Caco-2 (cell line): ENCODE measurements at regions not wholly inside any gene's neighbourhood (a gene's known extent, or its start where the extent isn't known, plus 50 kb on each side); places are given as distances from the start of the nearest gene placed in this dataset.

Experiments
- BruUV-seq: library from RNA; stranded (reverse); fragments of 400-500 nt; replicated peaks from 2 replicates; lab custom pipeline; 2021; lab: Mats Ljungman, UMichigan
- CTCF ChIA-PET: fragments of 300-600 bp; sonication (Branson Sonifier 250); formaldehyde crosslinking; loops from one replicate; lab custom pipeline; 2022; ENCODE audit warnings: antibody characterized with exemption; lab: Charles Lee
- POLR2A ChIA-PET: fragments of 300-600 bp; sonication (Branson Sonifier 250); formaldehyde crosslinking; loops from one replicate; lab custom pipeline; 2022; ENCODE audit warnings: antibody characterized with exemption; lab: Charles Lee
- DNase-seq, 2 experiments: peaks; one replicate each; pipeline versions ENCODE4 v3.0.0 to v3.0.0-alpha.2; 2020 to 2022
- H3K27me3 ChIP-seq: replicated peaks from 2 replicates; pipeline ENCODE4 v1.6.0; 2011; ENCODE audit warnings: low read length; ENCODE audit not compliant: control insufficient read depth, insufficient read depth
- H3K36me3 ChIP-seq: 2 replicates; pipeline ENCODE4 v1.5.1; 2011; ENCODE audit warnings: low read length; ENCODE audit not compliant: control insufficient read depth, insufficient read depth
- H3K4me1 ChIP-seq: fragments of 250-450 bp; sonication (Bioruptor Pico); 2 replicates; pipeline ENCODE4 v1.5.1; 2020; ENCODE audit warnings: mild to moderate bottlenecking
- H3K4me3 ChIP-seq: 2 replicates; pipeline ENCODE4 v1.5.1; 2011; ENCODE audit warnings: low read depth, mild to moderate bottlenecking, control low read depth, low read length
- H3K9me3 ChIP-seq: fragments of 250-450 bp; sonication (Bioruptor Pico); 2 replicates; pipeline ENCODE4 v1.5.1; 2020; ENCODE audit warnings: mild to moderate bottlenecking, moderate library complexity
- H3K27ac Mint-ChIP-seq: one replicate; pipeline ENCODE4 v1.8.0; 2022; ENCODE audit warnings: mixed read lengths; ENCODE audit not compliant: unreplicated experiment
- H3K27me3 Mint-ChIP-seq: one replicate; pipeline ENCODE4 v1.8.0; 2022; ENCODE audit warnings: mixed read lengths; ENCODE audit not compliant: insufficient read depth, unreplicated experiment
- H3K36me3 Mint-ChIP-seq: one replicate; pipeline ENCODE4 v1.8.0; 2022; ENCODE audit warnings: mild to moderate bottlenecking, mixed read lengths; ENCODE audit not compliant: insufficient read depth, unreplicated experiment
- H3K4me1 Mint-ChIP-seq: one replicate; pipeline ENCODE4 v1.8.0; 2022; ENCODE audit warnings: low read depth, mixed read lengths; ENCODE audit not compliant: unreplicated experiment
- H3K4me3 Mint-ChIP-seq: one replicate; pipeline ENCODE4 v1.8.0; 2022; ENCODE audit warnings: mild to moderate bottlenecking, moderate library complexity, mixed read lengths; ENCODE audit not compliant: unreplicated experiment
- H3K9me3 Mint-ChIP-seq: one replicate; pipeline ENCODE4 v1.8.0; 2022; ENCODE audit warnings: mixed read lengths; ENCODE audit not compliant: unreplicated experiment
- intact Hi-C: fragments of 100-400 bp; cut with micrococcal nuclease; formaldehyde crosslinking; loops from one replicate; pipeline ENCODE4 v1.10.0; 2022; ENCODE audit not compliant: unreplicated experiment
- TF ChIP-seq, protein P1 (sequence below), 2 experiments: fragments of 200-600 bp in 1 of 2; IDR thresholded peaks; 1 replicate in 1 of 2; 2 replicates in 1 of 2; pipeline versions ENCODE4 v1.5.1 to v1.8.0; 2011 to 2022; ENCODE audit warnings: antibody characterized with exemption in 1 of 2, control low read depth in 1 of 2, inconsistent platforms in 1 of 2, low read depth in 1 of 2, low read length in 1 of 2, mild to moderate bottlenecking in 1 of 2, moderate library complexity in 1 of 2; ENCODE audit not compliant: insufficient read depth in 1 of 2, severe bottlenecking in 1 of 2, unreplicated experiment in 1 of 2

DNA sequence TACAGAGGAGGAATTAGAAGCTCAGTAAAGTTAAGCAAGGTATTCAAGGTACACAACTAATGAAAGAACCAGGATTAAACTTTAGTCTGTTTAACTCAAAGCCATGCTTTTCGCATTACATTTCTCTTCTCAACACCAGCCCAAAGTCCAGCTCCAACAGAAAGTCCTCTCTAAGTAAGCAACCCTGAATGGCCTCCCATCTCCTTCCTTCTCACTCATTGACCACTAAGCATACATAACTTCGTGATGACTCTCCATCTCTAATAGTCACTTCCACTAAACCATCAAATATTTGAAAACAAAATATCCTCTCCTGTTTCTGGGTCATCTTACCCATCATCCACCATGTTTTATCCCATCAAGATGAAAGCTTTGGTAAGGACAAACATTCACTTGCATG, 219.8 kb downstream of the RAD51AP2 start:
- Histone ChIP-seq H3K36me3 (no peaks in the 10 kb centered on the region), H3K27me3 (no peaks in the 10 kb centered on the region), H3K9me3 (no peaks in the 10 kb centered on the region), H3K4me3 (no peak overlapping the region), H3K4me1 (no peaks in the 10 kb centered on the region)
- no peaks in the 10 kb centered on the region for H3K36me3 Mint-ChIP-seq
- POLR2A ChIA-PET: no interaction called here
- no peak for DNase-seq
- H3K27me3 Mint-ChIP-seq: peaks cover 4% of the 10 kb centered on the region
- H3K4me3 Mint-ChIP-seq: no peak overlapping the region
- TF ChIP-seq, protein P1, sequence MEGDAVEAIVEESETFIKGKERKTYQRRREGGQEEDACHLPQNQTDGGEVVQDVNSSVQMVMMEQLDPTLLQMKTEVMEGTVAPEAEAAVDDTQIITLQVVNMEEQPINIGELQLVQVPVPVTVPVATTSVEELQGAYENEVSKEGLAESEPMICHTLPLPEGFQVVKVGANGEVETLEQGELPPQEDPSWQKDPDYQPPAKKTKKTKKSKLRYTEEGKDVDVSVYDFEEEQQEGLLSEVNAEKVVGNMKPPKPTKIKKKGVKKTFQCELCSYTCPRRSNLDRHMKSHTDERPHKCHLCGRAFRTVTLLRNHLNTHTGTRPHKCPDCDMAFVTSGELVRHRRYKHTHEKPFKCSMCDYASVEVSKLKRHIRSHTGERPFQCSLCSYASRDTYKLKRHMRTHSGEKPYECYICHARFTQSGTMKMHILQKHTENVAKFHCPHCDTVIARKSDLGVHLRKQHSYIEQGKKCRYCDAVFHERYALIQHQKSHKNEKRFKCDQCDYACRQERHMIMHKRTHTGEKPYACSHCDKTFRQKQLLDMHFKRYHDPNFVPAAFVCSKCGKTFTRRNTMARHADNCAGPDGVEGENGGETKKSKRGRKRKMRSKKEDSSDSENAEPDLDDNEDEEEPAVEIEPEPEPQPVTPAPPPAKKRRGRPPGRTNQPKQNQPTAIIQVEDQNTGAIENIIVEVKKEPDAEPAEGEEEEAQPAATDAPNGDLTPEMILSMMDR (IDR thresholded peaks at IDR 0.05; ENCODE audit: insufficient read depth in 1 of 2, low read depth in 1 of 2, low read length in 1 of 2, severe bottlenecking in 1 of 2, unreplicated experiment in 1 of 2): no peak
- H3K9me3 Mint-ChIP-seq: no peaks in the 10 kb centered on the region
- CTCF ChIA-PET: no interaction called here
- H3K27ac Mint-ChIP-seq: no peak overlapping the region
- intact Hi-C loops: no loop called here
- no TSS peak for BruUV-seq
- H3K4me1 Mint-ChIP-seq: no peaks in the 10 kb centered on the region

DNA sequence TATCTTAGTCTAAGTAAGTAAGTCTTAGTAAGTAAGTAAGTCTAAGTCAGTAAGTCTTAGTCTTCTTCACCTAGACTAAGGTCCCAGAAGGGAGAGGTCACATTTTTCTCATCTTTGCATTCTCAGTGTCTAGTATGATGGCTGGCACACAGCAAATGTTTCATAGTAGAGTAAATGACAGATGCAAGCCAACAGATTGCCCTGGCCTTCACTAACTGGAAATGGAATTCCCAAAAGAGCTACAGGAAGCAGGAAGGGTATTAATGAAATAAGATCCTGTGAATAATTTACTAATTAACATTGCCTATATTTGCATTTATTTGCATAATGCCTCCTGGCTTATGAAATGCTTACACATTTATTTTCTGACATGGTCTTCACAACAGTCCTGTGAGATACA, 221.6 kb downstream of the RAD51AP2 start:
- intact Hi-C loops: no loop called here
- Mint-ChIP-seq H3K4me1 (no peaks in the 10 kb centered on the region), H3K36me3 (no peaks in the 10 kb centered on the region), H3K9me3 (no peaks in the 10 kb centered on the region), H3K27ac (no peak overlapping the region), H3K27me3 (peaks cover 4% of the 10 kb centered on the region), H3K4me3 (no peak overlapping the region)
- BruUV-seq: no TSS peak
- POLR2A ChIA-PET: no interaction called here
- Histone ChIP-seq H3K4me1 (no peaks in the 10 kb centered on the region), H3K36me3 (no peaks in the 10 kb centered on the region), H3K9me3 (no peaks in the 10 kb centered on the region), H3K27me3 (no peaks in the 10 kb centered on the region), H3K4me3 (no peak overlapping the region)
- TF ChIP-seq, protein P1 (IDR thresholded peaks at IDR 0.05; ENCODE audit: insufficient read depth in 1 of 2, low read depth in 1 of 2, low read length in 1 of 2, severe bottlenecking in 1 of 2, unreplicated experiment in 1 of 2): no peak
- no peak for DNase-seq
- CTCF ChIA-PET: no interaction called here

DNA sequence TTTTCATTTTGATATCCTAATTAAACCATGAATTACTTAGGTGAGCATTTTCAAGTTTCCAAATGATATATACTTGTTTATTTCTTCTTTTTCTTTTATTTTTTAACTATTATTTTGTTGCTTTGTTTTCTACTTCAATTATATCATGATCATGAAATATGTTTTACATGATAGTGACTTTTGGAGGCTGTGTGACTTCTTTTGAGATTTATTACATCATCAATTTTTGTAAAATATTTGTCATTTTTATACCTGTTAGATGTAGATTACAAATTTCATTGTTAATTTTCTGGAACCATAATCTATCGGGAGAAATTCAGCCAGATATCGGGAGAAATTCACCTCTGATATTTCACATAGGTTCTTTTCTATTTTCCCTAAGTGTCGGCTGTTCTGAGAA, 228.6 kb downstream of the RAD51AP2 start:
- Histone ChIP-seq H3K36me3 (no peaks in the 10 kb centered on the region), H3K4me3 (no peak overlapping the region), H3K9me3 (no peaks in the 10 kb centered on the region), H3K27me3 (no peaks in the 10 kb centered on the region), H3K4me1 (no peaks in the 10 kb centered on the region)
- TF ChIP-seq, protein P1 (IDR thresholded peaks at IDR 0.05; ENCODE audit: insufficient read depth in 1 of 2, low read depth in 1 of 2, low read length in 1 of 2, severe bottlenecking in 1 of 2, unreplicated experiment in 1 of 2): no peak
- ChIA-PET CTCF (no interaction called here), POLR2A (no interaction called here)
- intact Hi-C loops: no loop called here
- Mint-ChIP-seq H3K36me3 (no peaks in the 10 kb centered on the region), H3K27ac (no peak overlapping the region), H3K9me3 (no peaks in the 10 kb centered on the region), H3K27me3 (peaks cover 3% of the 10 kb centered on the region), H3K4me1 (no peaks in the 10 kb centered on the region), H3K4me3 (no peak overlapping the region)
- no peak for DNase-seq
- no TSS peak for BruUV-seq
